GM19025 (cell line): ENCODE measurements at regions not wholly inside any gene's neighbourhood (a gene's known extent, or its start where the extent isn't known, plus 50 kb on each side); places are given as distances from the start of the nearest gene placed in this dataset.

Experiments used
- ATAC-seq: cut with Tn5 transposase; IDR thresholded peaks from one replicate; pipeline ENCODE4 v1.9.1; 2021; ENCODE audit warnings: mild to moderate bottlenecking, low read depth, moderate library complexity; ENCODE audit not compliant: unreplicated experiment

GRCh38 chr3:124674336-124674735 is 55.9 kb upstream of the UMPS start:
- no peak for ATAC-seq

GRCh38 chr3:124676236-124676635 is 54.0 kb upstream of the UMPS start:
- no peak for ATAC-seq

GRCh38 chr3:124679048-124679638 is 51.1 kb upstream of the UMPS start:
- no peak for ATAC-seq
